ENCODE measurements at regions not wholly inside any gene's neighbourhood (a gene's known extent, or its start where the extent isn't known, plus 50 kb on each side); places are given as distances from the start of the nearest gene placed in this dataset.

DNA sequence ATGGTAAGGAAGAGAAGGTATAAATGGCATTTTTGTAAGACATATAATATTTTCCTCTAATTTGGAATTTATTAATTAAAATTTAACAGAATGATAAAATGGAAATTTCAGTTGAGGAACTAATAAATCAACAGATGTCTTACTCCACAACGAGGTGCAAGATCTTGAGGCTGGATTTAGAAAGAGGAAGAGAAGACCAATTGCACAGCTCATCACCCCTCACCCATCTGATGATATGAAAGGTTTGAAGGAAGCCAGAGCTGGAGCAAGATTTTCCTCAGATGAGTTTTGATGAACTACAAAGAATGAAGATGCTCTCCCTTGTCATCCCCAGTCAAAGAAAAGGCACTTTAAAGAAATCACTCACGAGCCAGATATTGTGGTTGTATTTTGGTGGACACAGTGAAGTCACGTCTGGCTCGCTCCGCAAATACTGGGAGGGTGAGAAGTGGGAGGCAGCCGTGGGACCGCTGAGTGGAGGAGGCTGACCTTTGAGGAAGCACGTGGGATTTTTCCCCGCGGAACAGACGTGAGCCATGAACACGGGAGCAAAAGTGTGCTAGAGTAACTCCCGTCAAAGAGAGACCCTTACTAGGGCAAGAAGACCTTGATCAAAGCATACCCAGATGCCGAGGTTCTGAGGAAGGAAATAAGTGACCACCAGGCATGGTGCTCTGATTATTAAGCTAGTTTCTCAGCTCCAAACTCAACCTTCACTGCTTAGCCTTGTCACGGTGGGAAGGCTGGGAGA is 511.4 kb downstream of the RNF144A start:
- H2BK15ac ChIP-seq (ENCODE audit: low read depth, low read length): no peak overlapping the region
- Mint-ChIP-seq H3K36me3 (ENCODE audit: insufficient read depth in 1 of 3, low read depth in 3 of 3) (peaks cover 2 to 12% (median 10%) of the 10 kb centered on the region in 3 experiments), H3K27me3 (ENCODE audit: low read depth) (peaks cover 13% of the 10 kb centered on the region), H3K4me3 (no peak overlapping the region), H3K4me1 (peaks cover 20 to 42% of the 10 kb centered on the region in 2 experiments), H3K9me3 (peaks cover 4 to 10% of the 10 kb centered on the region in 2 experiments), H3K27ac (no peak overlapping the region)
- no peak overlapping the region for H2AK5ac ChIP-seq (ENCODE audit: insufficient read length, low read length)
- no peak overlapping the region for H2AFZ ChIP-seq (ENCODE audit: low read length)
- H3K23ac ChIP-seq (ENCODE audit: insufficient read length, low read depth, low read length): no peak overlapping the region
- peaks cover 9% of the 10 kb centered on the region; the same call in 1 of the 2 replicates for H3K4me1 ChIP-seq (ENCODE audit: insufficient read depth, low read length)
- H3K9me3 ChIP-seq (ENCODE audit: control insufficient read depth, low read depth, low read length): no peaks in the 10 kb centered on the region
- no peak overlapping the region for H3K27ac ChIP-seq (ENCODE audit: insufficient read length, low read depth, low read length)
- no peaks in the 10 kb centered on the region for H3K79me1 ChIP-seq (ENCODE audit: insufficient read depth, low read depth, low read length, poor library complexity, severe bottlenecking)
- no peak overlapping the region for H2BK12ac ChIP-seq (ENCODE audit: insufficient read length, low read depth, low read length)
- H3K14ac ChIP-seq (ENCODE audit: insufficient read depth, low read length): no peak overlapping the region
- no peak overlapping the region for H2BK120ac ChIP-seq (ENCODE audit: low read depth, low read length, poor library complexity, severe bottlenecking)
- no peak overlapping the region for H3K4me2 ChIP-seq (ENCODE audit: insufficient read depth, insufficient read length, low read length)
- H3K18ac ChIP-seq (ENCODE audit: insufficient read length, low read depth, low read length): no peak overlapping the region
- no peak overlapping the region for H3T11ph ChIP-seq (ENCODE audit: low read length)
- WGBS (ENCODE audit: extremely low coverage, insufficient read length, low lambda C conversion rate): no CpG with 5 or more reads among the region's 15 CpGs
- H3K56ac ChIP-seq (ENCODE audit: insufficient read length, low read depth, low read length): no peak overlapping the region
- H3K4ac ChIP-seq (ENCODE audit: low read depth, low read length): no peak overlapping the region
- no peak for DNase-seq
- no peak overlapping the region for H2BK5ac ChIP-seq (ENCODE audit: insufficient read length, low read length)
- no peak overlapping the region for H3K9ac ChIP-seq (ENCODE audit: extremely low read depth, insufficient read length, low read length)
- H4K5ac ChIP-seq (ENCODE audit: insufficient read length, low read depth, low read length): no peak overlapping the region
- H3K23me2 ChIP-seq (ENCODE audit: insufficient read length, low read depth, low read length, poor library complexity, severe bottlenecking): no peaks in the 10 kb centered on the region
- no peaks in the 10 kb centered on the region for H3K27me3 ChIP-seq (ENCODE audit: insufficient read depth, low read length)
- H4K8ac ChIP-seq (replicated peaks; ENCODE audit: insufficient read length, low read depth, low read length): no peak overlapping the region
- TF ChIP-seq, protein P1, sequence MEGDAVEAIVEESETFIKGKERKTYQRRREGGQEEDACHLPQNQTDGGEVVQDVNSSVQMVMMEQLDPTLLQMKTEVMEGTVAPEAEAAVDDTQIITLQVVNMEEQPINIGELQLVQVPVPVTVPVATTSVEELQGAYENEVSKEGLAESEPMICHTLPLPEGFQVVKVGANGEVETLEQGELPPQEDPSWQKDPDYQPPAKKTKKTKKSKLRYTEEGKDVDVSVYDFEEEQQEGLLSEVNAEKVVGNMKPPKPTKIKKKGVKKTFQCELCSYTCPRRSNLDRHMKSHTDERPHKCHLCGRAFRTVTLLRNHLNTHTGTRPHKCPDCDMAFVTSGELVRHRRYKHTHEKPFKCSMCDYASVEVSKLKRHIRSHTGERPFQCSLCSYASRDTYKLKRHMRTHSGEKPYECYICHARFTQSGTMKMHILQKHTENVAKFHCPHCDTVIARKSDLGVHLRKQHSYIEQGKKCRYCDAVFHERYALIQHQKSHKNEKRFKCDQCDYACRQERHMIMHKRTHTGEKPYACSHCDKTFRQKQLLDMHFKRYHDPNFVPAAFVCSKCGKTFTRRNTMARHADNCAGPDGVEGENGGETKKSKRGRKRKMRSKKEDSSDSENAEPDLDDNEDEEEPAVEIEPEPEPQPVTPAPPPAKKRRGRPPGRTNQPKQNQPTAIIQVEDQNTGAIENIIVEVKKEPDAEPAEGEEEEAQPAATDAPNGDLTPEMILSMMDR (conservative IDR thresholded peaks at IDR 0.05): no peak
- H4K91ac ChIP-seq (ENCODE audit: insufficient read length, low read depth, low read length): no peak overlapping the region
- H2BK20ac ChIP-seq (ENCODE audit: low read depth, low read length, poor library complexity, severe bottlenecking): no peak overlapping the region
- H3K79me2 ChIP-seq (ENCODE audit: insufficient read depth, low read length): no peaks in the 10 kb centered on the region
- peaks cover 3% of the 10 kb centered on the region for H4K20me1 ChIP-seq (ENCODE audit: control insufficient read depth, insufficient read depth, insufficient read length)

All from H9 (cell line).